HS-5 (cell line): ENCODE measurements at regions not wholly inside any gene's neighbourhood (a gene's known extent, or its start where the extent isn't known, plus 50 kb on each side); places are given as distances from the start of the nearest gene placed in this dataset.
A peak's percentile ranks its signal among the peaks of the same experiment; 100 is the strongest.
"Not testable (repeated sequence)": the region's sequence is repeated elsewhere in the genome, so short reads cannot be mapped to it uniquely, and the experiment has no call there.

Experiments
- DNase-seq: peaks from one replicate; pipeline ENCODE4 v3.0.0-alpha.2; 2012; ENCODE audit warnings: low read depth

DNA sequence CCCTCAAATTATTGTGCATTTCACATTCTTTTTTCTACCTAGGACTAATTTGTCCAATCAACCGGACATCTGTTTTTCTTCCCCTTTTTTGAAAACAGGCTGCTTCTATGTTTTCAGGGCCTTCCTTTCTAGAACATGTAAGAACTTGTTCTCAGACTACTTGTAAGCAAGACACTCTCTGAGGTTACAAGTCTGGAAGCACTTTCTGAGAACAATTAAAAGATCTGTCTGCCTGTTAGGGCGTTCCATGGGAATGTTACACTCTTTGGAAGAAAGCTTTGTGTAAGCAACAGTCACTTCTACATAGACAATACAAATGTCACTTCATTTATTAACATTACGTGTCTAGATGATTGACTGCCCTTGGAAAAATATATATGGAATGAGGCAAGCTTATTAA lies 50.9 kb upstream of the HSPB3 start:
- no peak for DNase-seq

DNA sequence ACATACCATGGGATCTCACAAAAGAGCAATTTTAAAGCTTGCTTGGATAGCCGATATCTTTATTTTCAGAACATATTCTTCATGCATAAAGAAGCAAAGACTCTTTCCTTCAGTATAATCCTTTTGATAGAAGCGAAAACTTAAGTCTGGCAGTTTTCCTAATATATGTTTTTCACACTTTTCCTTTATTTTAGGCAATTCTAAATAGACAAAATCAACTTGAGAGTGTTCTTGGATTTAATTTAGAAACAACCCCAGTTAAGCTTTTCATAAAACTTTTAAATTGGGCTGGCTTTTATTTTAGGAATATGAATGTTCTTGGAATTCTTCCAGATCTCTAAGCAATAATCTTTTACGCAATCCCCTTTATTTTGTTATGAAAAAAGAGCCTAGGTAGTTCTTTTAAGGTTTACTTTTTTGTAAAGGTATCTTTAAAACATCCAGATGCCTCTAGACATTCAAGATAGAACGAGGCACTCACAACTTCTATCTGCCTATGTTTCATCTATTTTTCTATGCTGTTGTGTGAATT lies 51.5 kb upstream of the HSPB3 start:
- no peak for DNase-seq

DNA sequence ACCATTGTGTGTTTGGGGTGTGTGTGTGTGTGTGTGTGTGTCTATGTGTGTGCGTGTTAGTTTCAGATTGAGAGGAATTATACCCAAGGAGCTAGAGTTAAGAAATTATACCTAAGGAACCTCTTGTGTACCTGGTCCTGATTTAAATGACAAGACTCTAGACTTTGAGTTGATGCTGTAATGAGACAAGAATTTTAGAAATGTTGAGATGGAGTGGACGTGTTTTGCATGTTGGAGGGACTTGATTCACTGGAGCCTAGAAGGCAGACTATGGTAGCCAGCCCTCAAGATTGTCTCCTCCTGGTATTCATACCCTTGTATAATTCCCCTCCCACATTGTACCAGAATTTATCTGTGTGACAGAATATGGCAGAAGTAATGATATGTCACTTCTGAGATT lies 52.4 kb upstream of the HSPB3 start:
- no peak for DNase-seq

DNA sequence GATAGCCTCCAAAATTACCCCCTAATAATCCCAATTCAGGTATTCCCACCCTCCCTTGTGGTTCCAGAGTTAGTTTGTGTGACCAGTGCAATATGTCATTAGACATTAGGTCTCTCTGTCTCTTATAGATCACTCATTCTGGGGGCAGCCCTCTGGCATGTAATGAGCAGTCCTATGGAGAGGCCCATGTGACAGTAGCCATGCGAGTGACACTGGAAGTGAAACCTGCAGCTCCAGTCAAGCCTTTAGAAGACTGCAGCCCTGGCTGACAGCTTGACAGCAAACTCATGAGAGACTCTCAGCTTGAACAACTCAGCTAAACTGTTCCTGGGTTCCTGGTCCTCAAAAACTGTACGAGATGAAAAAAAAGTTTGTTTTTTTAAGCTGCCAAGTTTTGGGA lies 54.0 kb upstream of the HSPB3 start:
- no peak for DNase-seq

DNA sequence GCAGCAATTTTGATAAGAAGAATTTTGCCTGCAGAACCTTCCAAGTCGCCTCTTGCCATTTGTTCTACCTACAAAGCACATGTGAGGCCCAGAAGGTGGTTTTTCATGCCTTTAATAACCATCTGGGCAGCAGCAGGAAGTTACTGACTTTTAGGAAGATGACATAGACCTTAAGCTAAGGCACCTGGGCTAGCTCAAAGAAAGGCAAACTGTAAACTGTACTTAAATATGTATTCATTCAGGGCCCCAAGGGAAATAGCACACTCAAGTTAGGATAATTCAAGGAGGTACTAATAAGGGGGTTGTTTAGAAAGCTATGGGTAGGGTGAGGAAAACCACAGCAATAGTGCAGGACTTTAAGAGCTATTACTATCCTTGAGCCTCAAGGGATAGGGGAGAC lies 57.3 kb upstream of the HSPB3 start:
- no peak for DNase-seq

DNA sequence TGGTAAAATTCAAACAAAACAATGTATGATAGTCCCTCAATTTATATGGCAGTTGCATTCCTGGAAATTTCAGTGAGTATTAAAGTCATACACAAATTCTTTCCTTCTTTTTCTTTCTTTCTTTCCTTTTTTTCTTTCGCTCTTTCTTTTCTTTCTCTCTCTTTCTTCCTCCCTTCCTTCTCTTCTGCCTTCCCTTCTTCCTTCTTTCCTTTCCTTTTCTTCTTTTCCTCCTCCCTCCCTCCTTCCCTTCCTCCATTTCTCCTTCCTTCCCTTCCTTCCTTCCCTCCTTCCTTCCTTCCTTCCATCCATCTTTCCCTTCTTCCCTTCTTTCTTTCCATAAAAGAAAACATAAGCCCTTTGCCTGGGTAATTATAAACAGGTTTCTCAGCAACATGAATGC lies 58.1 kb upstream of the HSPB3 start:
- DNase-seq: no peak

DNA sequence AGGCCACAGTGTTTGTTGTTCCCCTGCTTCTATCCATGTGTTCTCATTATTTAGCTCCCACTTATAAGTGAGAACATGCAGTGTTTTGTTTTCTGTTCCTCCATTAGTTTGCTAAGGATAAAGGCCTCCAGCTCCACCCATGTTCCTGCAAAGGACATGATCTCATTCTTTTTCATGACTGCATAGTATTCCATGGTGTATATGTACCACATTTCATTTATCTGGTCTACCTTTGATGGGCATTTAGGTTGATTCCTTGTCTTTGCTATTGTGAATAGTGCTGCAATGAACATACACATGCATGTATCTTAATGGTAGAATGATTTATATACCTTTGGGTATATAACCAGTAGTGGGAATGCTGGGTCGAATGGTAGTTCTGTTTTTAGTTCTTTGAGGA lies 62.5 kb upstream of the HSPB3 start:
- DNase-seq: not testable (repeated sequence)

DNA sequence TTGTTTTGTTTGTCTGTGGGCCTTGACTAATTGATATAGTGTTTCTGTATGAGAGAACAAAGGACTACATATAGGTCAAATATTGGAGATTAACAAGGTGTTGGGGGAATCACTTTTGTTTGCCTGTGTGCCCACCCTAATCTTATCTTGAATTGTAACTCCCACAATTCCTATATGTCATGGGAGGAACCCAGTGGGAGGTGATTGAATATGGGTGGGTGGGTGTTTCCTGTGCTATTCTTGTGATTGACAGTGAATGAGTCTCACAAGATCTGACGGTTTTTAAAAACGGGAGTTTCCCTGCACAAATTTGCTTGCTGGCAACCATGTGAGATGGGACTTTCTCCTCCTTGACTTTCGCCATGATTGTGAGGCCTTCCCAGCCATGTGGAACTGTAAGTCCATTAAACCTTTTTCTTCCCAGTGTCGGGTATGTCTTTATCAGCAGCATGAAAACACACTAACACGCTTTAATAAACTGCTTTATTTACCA lies 64.9 kb upstream of the HSPB3 start:
- DNase-seq: no peak

DNA sequence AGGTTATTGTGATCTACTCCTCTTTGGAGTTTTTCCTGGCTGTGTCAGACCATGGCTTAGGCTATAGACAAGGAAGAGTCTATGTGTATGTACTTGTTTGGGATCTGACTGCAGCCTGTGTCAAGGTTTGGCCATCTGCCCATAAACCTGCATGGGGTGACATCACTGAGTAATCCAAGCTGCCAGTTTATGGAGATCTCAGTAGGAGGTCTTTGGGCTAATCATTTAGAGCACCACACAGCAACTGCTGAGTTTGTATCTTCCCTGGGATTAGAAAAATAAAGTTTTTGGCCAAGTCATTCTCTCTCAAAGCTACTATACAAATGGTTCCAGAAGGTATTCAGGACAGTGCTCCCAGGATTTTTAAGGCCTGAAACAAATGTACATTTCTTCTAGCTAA lies 65.5 kb upstream of the HSPB3 start:
- DNase-seq: peak; percentile 64

DNA sequence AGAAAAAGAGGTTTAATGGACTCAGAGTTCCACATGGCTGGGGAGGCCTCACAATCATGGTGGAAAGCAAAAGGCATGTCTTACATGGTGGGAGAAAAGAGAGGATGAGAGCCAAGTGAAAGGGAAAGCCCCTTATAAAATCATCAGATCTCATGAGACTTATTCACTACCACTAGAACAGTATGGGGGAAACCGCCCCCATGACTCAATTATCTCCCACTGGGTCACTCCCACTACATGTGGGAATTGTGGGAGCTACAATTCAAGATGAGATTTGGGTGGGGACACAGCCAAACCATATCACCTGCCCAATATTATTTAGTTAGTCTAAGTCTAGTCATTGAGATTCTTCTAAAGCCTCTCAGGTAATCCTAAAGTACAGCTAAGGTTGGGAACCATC lies 66.1 kb upstream of the HSPB3 start:
- DNase-seq: not testable (repeated sequence)

DNA sequence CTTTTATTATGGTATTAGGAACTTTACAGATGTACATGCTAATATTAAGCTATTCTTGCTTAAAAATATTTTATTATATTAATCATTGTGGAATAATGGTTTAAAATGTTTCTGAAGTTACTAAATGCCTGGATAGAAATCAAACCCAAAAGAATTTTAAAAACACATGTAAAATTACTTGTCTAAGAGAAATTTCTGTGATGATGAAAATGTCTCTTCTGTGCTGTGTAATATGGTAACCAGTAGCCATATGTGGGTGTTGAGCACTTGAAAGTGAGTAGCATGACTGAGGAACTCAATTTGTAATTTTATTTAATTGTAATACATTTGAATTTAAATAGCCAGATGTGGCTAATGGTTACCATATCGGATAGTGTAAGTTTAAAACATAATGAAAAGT lies 66.7 kb upstream of the HSPB3 start:
- DNase-seq: no peak

DNA sequence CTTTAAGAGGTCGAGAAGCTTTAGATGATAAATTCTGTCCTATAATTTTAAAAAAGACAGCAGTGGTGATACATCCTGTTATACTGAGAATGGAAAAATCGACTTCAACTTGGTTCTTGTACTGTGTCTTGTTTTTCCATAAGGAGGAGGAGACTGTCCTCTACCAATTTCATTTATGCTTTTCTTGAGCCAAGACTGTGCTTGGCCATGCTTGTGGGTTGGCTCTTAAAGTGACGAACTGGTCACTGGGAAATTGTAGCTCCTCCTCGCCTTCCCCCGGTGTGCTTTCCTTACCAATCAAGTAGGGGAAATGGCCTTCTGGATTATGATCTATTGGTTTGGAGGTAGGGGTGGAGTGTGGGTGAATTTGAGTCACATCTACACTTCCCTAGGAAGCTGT lies 67.1 kb upstream of the HSPB3 start:
- no peak for DNase-seq

DNA sequence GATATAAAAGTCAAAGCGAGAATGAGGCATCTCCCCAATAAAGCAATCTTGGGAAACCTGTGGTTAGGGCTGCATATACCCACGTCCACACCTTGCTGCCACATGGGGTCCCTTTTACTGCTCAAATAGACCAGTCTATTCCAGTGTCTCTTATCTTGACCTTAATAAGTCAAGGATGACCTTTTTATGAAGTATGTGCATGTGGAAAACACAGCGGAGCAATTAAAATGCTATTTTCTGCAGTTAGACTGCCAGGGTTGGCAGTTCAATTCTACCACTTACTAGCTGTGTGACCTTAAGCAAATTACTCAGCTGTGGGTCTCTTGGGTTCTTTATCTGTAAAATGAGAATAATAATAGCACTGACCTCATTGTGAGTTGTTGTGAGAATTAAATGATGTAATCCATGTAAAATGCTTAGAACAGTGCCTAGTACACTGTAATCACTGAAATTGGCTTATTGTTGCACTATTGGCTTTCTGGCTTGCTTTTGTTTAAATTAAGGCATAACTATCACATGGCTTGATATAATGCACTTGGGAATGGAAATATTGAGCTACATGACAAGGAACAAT lies 67.8 kb upstream of the HSPB3 start:
- no peak for DNase-seq

DNA sequence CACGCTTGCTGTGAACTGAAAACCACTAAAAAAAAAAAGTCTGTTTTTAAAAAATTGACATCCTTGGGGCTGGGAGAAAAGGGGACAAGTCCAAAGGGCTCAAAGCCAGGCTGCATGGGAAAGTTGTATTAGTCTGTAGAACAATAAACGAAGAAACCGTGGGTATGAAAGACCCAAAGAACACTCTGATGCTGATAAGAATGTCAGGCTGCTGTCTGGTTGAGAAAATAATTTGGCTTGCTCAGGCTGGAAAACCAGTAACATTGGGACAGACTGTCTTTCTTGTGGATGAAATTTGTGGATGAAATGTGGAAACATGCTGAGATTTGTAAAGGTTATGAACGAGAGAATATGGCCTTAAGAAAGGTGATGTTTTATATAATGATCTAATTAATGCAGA lies 68.5 kb upstream of the HSPB3 start:
- DNase-seq: no peak

DNA sequence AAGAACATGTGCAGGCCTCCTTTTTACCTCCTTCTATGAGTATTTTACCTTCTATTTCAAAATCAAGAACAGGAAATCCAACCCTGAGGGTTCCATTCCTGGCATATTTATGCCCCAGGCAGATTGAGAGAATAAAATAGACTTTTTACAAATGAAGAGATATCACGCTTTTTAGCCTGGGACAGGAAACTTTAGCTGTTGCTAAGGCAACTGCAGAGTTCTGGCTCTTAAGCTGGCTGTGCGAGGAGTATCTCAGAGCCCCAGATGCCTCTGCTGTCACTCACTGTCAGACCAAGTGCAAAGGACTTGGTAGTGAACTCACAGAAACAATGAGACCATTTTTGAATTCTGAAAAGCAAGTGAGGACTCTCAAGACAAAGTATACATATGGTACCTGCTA lies 69.5 kb upstream of the HSPB3 start:
- no peak for DNase-seq

DNA sequence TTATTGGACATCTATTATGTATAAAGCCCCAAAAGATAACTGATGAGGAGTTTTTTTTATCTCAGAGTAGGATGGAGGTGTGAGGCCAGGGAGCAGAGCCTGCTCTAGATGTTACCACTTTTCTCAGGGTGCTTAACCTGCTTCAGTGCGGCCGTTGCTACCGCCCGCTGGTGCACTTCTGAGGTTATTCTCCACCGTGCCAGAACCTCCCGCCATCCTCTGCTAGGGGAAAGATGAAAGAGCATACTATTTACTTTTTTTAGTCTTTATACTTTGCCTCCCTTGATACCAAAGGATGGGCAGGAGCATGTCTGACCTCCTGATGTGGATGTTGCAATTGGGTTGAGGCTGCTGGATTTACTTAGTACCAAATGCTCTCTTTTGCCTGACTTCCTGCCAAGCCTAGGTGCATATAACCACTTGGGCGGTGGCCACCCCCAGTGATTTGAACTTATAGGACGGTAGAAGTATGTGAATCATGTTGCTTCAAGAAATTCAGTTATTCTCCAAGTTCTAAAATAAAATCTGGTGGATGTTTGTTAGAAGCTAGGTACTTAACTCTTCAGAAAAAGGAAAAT lies 71.1 kb upstream of the HSPB3 start:
- DNase-seq: no peak

DNA sequence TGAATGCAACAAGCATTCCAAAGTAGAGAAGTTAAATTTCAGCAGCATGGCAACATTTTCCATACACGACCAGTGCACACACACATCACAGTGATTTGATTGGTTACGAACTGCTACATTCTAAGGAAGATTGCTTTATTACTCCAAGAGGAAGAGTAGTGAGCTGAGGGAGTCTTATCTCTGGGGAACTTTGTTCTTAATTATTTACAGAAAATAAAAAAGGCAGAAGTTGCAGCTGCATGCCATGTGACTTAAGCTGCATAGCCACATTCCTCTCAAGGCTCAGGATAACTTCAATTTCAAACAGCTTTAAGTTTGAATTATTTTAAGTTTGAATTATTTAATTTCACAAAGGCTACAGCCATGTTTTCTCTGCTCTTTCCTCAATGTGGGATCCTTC lies 71.6 kb upstream of the HSPB3 start:
- no peak for DNase-seq

DNA sequence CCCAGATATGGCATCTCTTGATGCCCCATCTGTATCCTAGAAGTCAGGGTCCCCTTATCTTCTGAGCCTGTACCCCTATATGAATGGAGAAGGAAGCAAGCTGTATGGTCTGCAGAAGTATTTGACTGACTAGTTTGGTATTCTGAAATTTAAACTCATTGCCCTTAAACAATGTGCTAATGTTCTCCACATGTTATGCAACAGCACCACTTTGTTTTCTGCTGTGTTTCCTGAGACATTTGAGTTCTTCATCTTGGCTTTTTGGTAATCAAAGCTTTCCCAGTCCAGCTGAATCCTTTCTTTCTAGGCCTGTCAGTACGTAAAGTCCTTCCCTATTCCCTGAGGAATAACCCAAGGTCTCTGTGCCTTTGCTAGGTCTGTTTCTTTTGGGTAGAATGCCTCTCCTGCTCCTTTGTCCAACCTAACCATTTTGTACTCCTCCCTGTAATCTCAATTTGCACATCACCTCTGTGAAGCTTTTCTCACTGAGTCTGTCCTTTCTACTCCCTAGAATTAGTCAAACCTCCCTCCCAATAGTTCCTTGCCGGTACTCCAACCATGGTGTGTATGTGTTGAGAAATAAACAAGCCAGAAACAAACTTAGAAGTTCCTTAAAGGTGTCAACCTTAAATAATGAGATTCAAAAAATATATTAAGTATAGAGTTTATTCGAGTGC lies 72.1 kb upstream of the HSPB3 start:
- DNase-seq: no peak

DNA sequence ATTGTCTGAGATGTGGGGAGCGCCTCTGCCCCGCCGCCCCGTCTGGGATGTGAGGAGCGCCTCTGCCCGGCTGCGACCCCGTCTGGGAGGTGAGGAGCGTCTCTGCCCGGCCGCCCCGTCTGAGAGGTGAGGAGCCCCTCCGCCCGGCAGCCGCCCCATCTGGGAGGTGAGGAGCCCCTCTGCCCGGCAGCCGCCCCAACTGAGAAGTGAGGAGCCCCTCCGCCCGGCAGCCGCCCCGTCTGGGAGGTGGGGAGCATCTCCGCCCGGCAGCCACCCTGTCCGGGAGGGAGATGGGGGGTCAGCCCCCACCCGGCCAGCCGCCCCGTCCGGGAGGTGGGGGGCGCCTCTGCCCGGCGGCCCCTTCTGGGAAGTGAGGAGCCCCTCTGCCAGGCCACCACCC lies 70.9 kb upstream of the ARL15 start:
- DNase-seq: not testable (repeated sequence)

DNA sequence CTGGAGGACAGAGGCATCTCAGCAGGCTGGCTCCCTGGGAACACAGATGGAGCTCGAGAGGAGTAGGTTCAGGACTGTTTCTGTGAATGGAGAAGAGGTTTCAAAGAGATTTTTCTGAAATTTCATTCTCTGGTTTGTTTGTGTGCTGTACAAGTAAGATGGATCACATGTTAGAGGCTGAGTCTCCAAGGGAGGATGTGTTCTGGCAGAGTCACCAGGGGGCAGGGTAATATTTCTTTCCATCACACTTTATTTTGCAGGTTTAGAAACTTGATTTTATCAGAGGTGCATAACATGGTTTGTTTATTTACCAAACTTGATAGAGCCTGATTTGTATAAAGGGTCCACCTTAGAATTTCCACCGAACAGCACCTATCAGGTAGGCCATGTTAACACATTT lies 69.2 kb upstream of the ARL15 start:
- DNase-seq: no peak

DNA sequence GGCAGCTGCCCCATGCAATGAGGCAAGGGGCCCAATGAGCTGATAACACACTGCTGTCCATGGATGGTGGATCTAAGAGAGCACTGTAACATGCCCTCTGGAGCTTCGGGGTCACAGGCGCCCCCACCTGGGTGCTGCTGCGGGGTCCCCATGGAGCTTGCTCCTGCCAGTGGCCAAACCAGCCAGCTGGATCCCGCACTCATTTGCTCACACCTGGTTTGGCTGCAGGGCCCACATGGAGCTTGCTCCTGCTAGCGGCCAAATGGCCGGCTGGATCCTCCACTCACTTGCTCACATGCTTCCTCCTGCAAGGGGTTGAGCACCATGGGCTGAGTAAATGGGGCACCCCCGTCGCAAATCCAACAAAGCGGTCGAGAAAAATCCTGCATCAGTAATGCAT lies 68.3 kb upstream of the ARL15 start:
- DNase-seq: no peak

DNA sequence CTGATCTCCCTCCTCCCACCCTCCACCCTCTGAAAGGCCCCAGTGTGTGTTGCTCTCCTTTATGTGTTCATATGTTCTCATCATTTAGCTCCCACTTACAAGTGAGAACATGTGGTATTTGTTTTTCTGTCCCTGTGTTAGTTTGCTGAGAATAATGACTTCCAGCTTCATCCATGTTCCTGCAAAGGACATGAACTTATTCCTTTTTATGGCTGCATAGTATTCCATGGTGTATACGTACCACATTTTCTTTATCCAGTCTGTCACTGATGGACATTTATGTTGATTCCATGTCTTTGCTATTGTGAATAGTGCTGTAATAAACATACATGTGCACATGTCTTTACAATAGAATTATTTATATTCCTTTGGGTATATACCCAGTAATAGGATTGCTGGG lies 67.0 kb upstream of the ARL15 start:
- DNase-seq: not testable (repeated sequence)

DNA sequence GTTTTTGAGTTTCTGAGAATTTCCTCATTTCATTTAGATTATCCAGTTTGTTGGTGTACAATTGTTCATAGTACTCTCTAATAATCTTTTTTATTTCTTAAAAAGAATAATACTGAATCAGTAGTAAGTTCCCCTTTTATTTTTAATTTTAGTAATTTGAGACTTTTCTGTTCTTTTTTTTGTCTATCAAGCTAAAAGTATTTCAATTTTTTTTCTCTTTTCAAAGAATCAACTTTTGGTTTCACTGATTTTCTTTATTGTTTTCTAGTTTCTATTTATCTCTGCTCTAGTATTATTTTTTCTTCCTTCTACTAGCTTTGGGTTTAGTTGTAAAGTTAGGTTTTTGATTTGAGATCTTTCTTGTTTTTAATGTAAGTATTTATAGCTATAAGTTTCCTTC lies 60.6 kb upstream of the ARL15 start:
- DNase-seq: no peak

DNA sequence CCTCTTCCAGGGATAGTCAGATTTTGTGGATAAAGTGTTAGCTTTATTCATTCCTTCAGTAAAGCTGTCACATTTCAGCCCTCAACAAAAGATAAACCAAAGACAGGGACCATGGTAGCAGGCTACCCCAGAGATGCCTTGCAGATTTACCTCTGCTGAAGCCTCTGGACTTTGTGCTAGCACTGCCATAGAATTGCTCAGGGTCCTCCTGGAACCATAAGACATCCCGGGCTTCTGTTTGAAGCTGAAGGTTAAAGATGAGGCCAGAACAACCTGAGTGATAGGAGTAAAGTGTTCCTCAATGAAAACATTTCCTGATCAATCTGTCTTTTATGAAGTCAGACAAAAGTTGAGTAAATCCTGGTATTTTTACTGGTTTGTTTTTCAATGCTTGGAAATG lies 57.5 kb upstream of the ARL15 start:
- no peak for DNase-seq
